GM12873 (cell line): ENCODE measurements at regions not wholly inside any gene's neighbourhood (a gene's known extent, or its start where the extent isn't known, plus 50 kb on each side); places are given as distances from the start of the nearest gene placed in this dataset.

ENCODE experiments used
- CTCF ChIP-seq: IDR thresholded peaks from 2 replicates; pipeline ENCODE4 v1.5.1; 2012; ENCODE audit warnings: low read depth, mild to moderate bottlenecking, moderate library complexity, low read length, control low read depth; ENCODE audit not compliant: insufficient read depth; ENCODE audit errors: missing control alignments

DNA sequence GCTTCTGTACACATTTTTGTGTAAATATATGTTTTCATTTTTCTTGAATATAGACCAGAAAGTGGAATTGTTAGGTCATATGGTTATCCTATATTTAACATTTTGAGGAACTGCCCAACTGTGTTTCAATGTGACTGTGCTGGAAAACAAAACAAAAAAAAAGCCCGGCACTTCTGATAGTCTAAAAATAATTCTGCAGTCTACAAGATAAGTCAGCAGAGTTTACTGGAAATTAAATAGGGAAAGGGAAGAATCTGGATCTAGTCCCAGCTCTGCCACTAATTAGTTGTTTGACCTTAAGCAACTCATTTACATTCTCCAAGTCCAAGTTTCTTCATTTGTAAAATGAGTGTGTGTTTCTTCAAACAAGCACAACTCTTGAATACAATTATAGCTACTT is 869.1 kb upstream of the B3GALT2 start:
- TF ChIP-seq CTCF: no peak

DNA sequence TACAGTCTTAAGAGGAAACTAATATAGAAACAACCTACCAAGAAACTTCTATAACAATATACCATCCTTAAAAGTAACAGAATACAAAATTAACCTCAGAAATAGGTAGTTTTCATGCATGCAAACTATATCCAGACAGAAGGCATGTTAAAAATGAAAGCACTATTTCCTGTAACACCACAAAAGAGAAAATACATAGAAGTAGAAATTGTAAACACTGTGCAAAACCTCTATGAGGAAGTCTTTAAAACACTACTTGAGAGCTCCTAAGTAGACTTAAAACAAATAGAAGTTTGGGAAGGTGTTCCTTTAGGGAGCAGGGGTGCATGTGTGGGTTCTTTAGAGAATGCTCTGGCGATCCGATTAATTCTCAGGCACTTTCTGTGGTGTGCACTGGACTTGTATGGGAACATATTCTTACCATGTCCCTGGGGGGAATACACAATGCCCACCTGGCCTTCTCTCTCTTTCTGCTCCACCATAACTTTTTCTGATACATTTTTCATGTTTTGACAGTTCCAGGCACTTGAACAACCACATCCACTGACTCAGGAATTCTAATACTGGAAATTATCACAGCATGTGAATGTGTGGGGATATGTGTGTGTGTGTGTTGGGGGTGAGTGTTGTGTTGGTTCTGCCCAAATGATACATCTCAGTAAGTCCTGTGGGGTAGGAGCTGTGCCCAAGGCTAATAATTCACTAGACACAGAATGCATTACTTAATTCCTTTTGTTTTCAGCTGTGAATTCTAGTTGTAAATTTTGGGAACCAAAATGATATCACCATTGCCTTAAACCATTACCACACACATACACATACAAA is 866.3 kb upstream of the B3GALT2 start:
- TF ChIP-seq CTCF: no peak

- no peak for TF ChIP-seq CTCF
Measured at GRCh38 chr1:194047921-194048320, 861.5 kb upstream of the B3GALT2 start.

GRCh38 chr1:194047206-194047605 is 860.8 kb upstream of the B3GALT2 start:
- TF ChIP-seq CTCF: no peak

GRCh38 chr1:194045416-194045815 is 859.0 kb upstream of the B3GALT2 start:
- no peak for TF ChIP-seq CTCF

DNA sequence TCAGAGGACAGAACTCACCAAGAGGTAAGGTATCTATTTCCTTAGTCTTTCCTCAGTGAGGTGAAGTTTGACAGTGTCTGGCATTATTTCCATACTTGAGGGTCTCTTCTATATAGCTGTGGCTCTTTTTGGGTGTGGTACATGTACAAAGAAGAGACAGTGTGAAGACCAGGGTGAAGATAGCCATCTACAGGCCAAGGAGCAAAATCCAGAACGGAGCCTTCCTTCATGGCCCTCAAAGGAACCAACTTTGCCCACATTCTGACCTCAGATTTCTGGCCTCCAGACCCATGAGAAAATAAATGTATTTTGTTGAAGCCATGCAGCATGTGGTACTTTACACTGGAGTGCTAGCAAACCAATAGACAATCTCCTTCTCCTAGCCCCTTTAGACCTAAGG is 858.5 kb upstream of the B3GALT2 start:
- TF ChIP-seq CTCF: no peak

GRCh38 chr1:194043984-194044755 is 857.8 kb upstream of the B3GALT2 start:
- no peak for TF ChIP-seq CTCF
